SH-SY5Y (cell line): ENCODE measurements at regions not wholly inside any gene's neighbourhood (a gene's known extent, or its start where the extent isn't known, plus 50 kb on each side); places are given as distances from the start of the nearest gene placed in this dataset.

ENCODE experiments used
- GATA2 ChIP-seq: IDR thresholded peaks from 2 replicates; pipeline ENCODE4 v1.6.1; 2011; ENCODE audit warnings: mild to moderate bottlenecking, low read depth, low read length
- GATA3 ChIP-seq: IDR thresholded peaks from 2 replicates; pipeline ENCODE4 v1.6.1; 2011; ENCODE audit warnings: low read depth, mild to moderate bottlenecking, low read length, moderate library complexity

DNA sequence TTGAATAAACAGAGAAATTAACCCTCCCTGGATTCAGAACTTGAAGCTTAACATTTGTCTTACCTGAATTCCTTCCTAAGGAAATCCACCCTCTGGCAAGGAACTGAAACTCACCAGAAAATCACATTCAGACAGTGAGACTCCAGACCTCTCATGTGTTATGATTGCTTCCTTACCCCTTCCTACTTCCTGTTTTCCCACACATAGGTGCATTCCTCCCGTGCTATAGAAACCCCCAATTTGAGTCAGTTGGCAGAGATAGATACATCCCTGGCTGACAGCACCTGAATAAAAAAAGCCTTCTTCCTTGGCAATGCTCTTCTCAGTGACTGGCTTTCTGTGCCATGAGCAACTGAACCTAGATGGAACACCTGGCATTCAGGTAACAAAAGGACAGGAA is 157.0 kb upstream of the SMIM31 start:
- no peak for TF ChIP-seq GATA3
- no peak for TF ChIP-seq GATA2

- TF ChIP-seq GATA2, result no peak
- TF ChIP-seq GATA3, result no peak
Observed at GRCh38 chr4:164601653-164602052, 152.3 kb upstream of the SMIM31 start.

DNA sequence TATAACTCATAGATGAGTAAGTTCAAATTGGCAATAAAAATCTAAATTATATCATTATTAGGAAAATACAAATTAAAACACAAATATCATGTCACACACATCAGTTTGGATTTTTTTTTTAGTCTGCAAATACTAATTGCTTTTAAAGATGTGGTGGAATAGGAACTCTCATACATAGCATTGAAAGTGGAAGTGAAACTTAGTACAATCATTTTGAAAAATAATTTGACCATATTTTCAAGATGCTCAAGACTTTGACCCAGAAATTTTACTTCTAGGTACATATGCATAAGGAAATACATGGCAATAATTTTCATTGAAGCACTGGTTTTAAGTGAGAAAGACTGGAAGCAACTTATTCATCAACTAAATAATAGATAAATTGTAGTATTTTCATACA is 147.5 kb upstream of the SMIM31 start:
- TF ChIP-seq GATA2 (no peak), GATA3 (no peak)

DNA sequence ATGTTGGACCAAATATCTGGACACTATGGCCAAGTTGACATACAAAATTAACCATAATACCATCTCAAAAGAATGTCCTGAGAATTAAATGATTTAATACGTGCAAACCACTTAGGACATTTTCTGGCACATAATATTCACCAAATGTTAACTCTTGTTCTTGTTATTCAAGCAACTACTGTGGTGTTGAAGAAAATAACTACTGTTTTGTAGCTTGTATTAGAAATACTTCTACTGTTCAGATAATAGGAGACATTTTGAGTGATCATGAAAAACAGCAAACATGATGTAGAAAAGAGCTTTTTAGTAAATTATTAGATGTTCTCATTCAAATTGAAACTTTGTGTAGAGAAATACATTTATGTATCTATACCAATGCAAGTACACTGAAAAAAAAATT is 140.7 kb upstream of the SMIM31 start:
- TF ChIP-seq GATA2 (no peak), GATA3 (no peak)

- no peak for TF ChIP-seq GATA3
- TF ChIP-seq GATA2, result no peak
Observed at GRCh38 chr4:164613792-164614191, 140.1 kb upstream of the SMIM31 start.

GRCh38 chr4:164614329-164614728 is 139.6 kb upstream of the SMIM31 start:
- no peak for TF ChIP-seq GATA3
- TF ChIP-seq GATA2, result no peak

- TF ChIP-seq GATA3, result no peak
- no peak for TF ChIP-seq GATA2
Observed at GRCh38 chr4:164614999-164615398, 138.9 kb upstream of the SMIM31 start.

GRCh38 chr4:164615964-164616363 is 138.0 kb upstream of the SMIM31 start:
- TF ChIP-seq GATA2 (no peak), GATA3 (no peak)

DNA sequence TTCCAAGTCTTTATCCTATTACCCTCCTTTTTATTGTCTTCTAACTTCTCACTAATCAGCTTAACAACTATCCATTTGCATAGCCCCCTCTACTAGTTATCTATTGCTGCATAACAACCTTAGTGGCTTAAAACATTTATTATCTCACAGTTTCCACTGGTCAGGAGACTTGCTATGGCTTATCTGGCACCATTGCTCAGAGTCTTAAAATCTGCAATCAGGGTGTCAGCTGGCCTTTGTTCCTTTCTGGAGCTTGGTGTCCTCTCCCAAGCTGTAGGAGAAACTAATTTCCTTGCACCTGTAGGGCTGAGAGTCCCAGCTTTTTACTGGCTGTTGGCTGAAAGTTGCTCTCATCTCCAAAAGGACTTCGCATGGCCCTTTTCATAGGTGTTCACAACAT is 137.0 kb upstream of the SMIM31 start:
- TF ChIP-seq GATA2 (no peak), GATA3 (no peak)

DNA sequence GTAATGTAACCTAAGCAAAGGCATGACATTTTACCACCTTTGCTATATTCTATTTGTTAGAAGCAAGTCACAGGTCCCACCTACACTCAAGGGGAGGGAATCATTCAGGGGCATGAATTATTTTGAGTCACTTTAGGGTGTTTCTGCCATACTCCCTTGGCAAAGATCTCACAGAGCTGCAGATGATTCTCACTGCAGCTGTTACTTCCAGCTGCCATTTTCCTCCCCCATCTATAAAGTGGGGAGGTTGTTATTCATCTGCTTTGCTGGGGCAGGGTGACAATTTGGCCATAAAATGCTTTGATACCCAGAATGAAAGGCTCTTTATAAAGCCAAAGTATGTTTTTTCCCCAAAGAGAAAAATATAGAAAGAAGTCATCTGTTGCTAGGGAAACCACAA is 136.5 kb upstream of the SMIM31 start:
- TF ChIP-seq GATA3, result no peak
- no peak for TF ChIP-seq GATA2

- TF ChIP-seq GATA2 (no peak), GATA3 (no peak)
Observed at GRCh38 chr4:164617911-164618310, 136.0 kb upstream of the SMIM31 start.

DNA sequence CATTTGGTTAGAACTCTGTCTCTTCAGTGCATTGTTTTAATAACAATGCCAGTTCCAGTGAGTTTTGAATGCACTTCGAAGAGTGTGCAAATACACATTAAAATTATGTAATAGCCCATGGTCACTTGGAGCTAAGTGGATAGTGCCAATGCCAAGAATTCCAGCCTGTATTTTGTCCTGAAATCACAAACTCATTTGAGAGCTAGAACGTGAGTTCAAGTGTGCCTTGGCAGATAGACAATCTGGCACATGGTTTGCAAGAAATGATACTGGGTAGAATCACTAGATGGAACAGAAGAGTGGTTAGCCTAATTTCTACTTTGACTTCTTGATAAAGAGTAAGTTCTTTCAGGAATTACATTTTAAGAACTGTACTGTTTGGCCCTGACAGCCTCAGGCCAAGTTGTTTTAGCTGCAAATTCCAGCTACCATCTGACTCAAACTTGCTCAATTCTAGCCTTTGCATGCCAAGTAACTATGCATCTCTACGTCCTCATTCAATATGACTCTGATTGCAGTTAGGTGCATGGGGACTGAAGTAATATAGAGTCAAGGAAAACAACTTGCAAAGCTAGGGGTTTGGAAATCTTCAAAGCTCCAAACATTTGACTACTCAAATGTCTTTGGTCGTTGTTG is 131.9 kb upstream of the SMIM31 start:
- no peak for TF ChIP-seq GATA2
- TF ChIP-seq GATA3, result no peak

DNA sequence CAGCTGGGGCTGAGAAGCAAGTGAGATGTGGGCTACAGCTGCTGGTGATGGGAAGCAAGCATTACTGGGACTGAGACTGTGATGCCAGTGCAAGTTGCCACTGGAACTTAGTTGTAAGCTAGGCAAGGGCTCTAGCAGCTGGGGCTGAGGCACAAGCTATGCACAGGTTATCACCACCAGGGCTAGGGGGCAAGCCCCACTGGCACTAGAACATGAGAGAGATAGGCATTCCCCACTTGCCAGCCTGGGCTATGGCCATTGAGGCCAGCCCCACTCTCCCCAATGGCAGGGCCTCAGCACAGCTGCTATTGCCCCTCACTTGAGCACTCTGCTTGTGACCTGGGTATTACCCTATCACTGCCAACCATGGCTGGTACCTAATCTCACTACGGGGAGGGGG is 130.8 kb upstream of the SMIM31 start:
- TF ChIP-seq GATA2, result no peak

GRCh38 chr4:164639001-164639400 is 114.9 kb upstream of the SMIM31 start:
- TF ChIP-seq GATA3 (no peak), GATA2 (no peak)

GRCh38 chr4:164648151-164648848 is 105.6 kb upstream of the SMIM31 start:
- no peak for TF ChIP-seq GATA2
- no peak for TF ChIP-seq GATA3
